ENCODE measurements at regions not wholly inside any gene's neighbourhood (a gene's known extent, or its start where the extent isn't known, plus 50 kb on each side); places are given as distances from the start of the nearest gene placed in this dataset.

DNA sequence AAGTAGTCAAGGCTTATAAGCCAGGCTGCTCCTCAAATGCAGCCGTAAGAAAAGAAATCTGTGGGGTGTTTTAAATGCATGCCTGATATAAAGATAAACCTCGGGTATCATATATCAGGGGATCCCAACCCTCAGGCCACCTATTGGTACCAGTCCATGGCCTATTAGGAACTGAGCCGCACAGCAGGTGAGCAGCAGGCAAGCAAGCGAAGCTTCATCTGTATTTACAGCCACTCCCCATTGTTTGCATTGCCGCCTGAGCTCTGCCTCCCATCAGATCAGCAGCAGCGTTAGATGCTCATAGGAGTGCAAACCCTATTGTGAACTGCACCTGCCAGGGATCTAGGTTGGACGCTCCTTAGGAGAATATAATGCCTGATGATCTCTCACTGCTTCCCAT, 233.5 kb upstream of the SERP2 start (continued):
- TF ChIP-seq, protein P1, sequence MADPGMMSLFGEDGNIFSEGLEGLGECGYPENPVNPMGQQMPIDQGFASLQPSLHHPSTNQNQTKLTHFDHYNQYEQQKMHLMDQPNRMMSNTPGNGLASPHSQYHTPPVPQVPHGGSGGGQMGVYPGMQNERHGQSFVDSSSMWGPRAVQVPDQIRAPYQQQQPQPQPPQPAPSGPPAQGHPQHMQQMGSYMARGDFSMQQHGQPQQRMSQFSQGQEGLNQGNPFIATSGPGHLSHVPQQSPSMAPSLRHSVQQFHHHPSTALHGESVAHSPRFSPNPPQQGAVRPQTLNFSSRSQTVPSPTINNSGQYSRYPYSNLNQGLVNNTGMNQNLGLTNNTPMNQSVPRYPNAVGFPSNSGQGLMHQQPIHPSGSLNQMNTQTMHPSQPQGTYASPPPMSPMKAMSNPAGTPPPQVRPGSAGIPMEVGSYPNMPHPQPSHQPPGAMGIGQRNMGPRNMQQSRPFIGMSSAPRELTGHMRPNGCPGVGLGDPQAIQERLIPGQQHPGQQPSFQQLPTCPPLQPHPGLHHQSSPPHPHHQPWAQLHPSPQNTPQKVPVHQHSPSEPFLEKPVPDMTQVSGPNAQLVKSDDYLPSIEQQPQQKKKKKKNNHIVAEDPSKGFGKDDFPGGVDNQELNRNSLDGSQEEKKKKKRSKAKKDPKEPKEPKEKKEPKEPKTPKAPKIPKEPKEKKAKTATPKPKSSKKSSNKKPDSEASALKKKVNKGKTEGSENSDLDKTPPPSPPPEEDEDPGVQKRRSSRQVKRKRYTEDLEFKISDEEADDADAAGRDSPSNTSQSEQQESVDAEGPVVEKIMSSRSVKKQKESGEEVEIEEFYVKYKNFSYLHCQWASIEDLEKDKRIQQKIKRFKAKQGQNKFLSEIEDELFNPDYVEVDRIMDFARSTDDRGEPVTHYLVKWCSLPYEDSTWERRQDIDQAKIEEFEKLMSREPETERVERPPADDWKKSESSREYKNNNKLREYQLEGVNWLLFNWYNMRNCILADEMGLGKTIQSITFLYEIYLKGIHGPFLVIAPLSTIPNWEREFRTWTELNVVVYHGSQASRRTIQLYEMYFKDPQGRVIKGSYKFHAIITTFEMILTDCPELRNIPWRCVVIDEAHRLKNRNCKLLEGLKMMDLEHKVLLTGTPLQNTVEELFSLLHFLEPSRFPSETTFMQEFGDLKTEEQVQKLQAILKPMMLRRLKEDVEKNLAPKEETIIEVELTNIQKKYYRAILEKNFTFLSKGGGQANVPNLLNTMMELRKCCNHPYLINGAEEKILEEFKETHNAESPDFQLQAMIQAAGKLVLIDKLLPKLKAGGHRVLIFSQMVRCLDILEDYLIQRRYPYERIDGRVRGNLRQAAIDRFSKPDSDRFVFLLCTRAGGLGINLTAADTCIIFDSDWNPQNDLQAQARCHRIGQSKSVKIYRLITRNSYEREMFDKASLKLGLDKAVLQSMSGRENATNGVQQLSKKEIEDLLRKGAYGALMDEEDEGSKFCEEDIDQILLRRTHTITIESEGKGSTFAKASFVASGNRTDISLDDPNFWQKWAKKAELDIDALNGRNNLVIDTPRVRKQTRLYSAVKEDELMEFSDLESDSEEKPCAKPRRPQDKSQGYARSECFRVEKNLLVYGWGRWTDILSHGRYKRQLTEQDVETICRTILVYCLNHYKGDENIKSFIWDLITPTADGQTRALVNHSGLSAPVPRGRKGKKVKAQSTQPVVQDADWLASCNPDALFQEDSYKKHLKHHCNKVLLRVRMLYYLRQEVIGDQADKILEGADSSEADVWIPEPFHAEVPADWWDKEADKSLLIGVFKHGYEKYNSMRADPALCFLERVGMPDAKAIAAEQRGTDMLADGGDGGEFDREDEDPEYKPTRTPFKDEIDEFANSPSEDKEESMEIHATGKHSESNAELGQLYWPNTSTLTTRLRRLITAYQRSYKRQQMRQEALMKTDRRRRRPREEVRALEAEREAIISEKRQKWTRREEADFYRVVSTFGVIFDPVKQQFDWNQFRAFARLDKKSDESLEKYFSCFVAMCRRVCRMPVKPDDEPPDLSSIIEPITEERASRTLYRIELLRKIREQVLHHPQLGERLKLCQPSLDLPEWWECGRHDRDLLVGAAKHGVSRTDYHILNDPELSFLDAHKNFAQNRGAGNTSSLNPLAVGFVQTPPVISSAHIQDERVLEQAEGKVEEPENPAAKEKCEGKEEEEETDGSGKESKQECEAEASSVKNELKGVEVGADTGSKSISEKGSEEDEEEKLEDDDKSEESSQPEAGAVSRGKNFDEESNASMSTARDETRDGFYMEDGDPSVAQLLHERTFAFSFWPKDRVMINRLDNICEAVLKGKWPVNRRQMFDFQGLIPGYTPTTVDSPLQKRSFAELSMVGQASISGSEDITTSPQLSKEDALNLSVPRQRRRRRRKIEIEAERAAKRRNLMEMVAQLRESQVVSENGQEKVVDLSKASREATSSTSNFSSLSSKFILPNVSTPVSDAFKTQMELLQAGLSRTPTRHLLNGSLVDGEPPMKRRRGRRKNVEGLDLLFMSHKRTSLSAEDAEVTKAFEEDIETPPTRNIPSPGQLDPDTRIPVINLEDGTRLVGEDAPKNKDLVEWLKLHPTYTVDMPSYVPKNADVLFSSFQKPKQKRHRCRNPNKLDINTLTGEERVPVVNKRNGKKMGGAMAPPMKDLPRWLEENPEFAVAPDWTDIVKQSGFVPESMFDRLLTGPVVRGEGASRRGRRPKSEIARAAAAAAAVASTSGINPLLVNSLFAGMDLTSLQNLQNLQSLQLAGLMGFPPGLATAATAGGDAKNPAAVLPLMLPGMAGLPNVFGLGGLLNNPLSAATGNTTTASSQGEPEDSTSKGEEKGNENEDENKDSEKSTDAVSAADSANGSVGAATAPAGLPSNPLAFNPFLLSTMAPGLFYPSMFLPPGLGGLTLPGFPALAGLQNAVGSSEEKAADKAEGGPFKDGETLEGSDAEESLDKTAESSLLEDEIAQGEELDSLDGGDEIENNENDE (IDR thresholded peaks at IDR 0.05; ENCODE audit: insufficient replicate concordance, low read length), result no peak
